GM21619 (cell line): ENCODE measurements at regions not wholly inside any gene's neighbourhood (a gene's known extent, or its start where the extent isn't known, plus 50 kb on each side); places are given as distances from the start of the nearest gene placed in this dataset.
"Not testable (repeated sequence)": the region's sequence is repeated elsewhere in the genome, so short reads cannot be mapped to it uniquely, and the experiment has no call there.

Experiments used
- ATAC-seq: cut with Tn5 transposase; IDR thresholded peaks from one replicate; pipeline ENCODE4 v1.9.1; 2021; ENCODE audit not compliant: unreplicated experiment

- ATAC-seq: no peak
These were observed 68.8 kb upstream of the TNFAIP3 start for GRCh38 chr6:137798261-137798660.

GRCh38 chr6:137798846-137799245, 68.2 kb upstream of the TNFAIP3 start:
- no peak for ATAC-seq

- peak; percentile 62 for ATAC-seq
These were observed 67.0 kb upstream of the TNFAIP3 start for GRCh38 chr6:137799950-137800568.

- no peak for ATAC-seq
These were observed 66.3 kb upstream of the TNFAIP3 start for GRCh38 chr6:137800762-137801161.

- ATAC-seq: no peak
These were observed 65.5 kb upstream of the TNFAIP3 start for GRCh38 chr6:137801352-137802114.

GRCh38 chr6:137802408-137803182, 64.5 kb upstream of the TNFAIP3 start:
- ATAC-seq: no peak

GRCh38 chr6:137804637-137805036, 62.4 kb upstream of the TNFAIP3 start:
- no peak for ATAC-seq

GRCh38 chr6:137805622-137806021, 61.4 kb upstream of the TNFAIP3 start:
- no peak for ATAC-seq

- no peak for ATAC-seq
These were observed 60.0 kb upstream of the TNFAIP3 start for GRCh38 chr6:137806914-137807682.

- no peak for ATAC-seq
These were observed 58.9 kb upstream of the TNFAIP3 start for GRCh38 chr6:137808191-137808590.

GRCh38 chr6:137808836-137809315, 58.2 kb upstream of the TNFAIP3 start:
- ATAC-seq: no peak

- not testable (repeated sequence) for ATAC-seq
These were observed 57.0 kb upstream of the TNFAIP3 start for GRCh38 chr6:137809895-137810553.

- ATAC-seq: no peak
These were observed 56.4 kb upstream of the TNFAIP3 start for GRCh38 chr6:137810554-137811120.

- ATAC-seq: peak; percentile 93
These were observed 55.7 kb upstream of the TNFAIP3 start for GRCh38 chr6:137811121-137811915.

GRCh38 chr6:137811916-137812553, 55.0 kb upstream of the TNFAIP3 start:
- peak; percentile 5 for ATAC-seq

GRCh38 chr6:137813308-137813970, 53.6 kb upstream of the TNFAIP3 start:
- no peak for ATAC-seq

- not testable (repeated sequence) for ATAC-seq
These were observed 53.0 kb upstream of the TNFAIP3 start for GRCh38 chr6:137814030-137814429.

- no peak for ATAC-seq
These were observed 51.4 kb upstream of the TNFAIP3 start for GRCh38 chr6:137815692-137816091.
